Stomach smooth muscle (tissue), 2 donors: ENCODE measurements at regions not wholly inside any gene's neighbourhood (a gene's known extent, or its start where the extent isn't known, plus 50 kb on each side); places are given as distances from the start of the nearest gene placed in this dataset.

Experiments
- H3K27ac ChIP-seq: one replicate; pipeline ENCODE4 v1.7.0; 2013; ENCODE audit warnings: mild to moderate bottlenecking, low read length, inconsistent platforms
- H3K27me3 ChIP-seq, 2 donors: one replicate each; pipeline ENCODE4 v1.7.0; 2013; ENCODE audit warnings: low read length in 2 of 2; ENCODE audit not compliant: insufficient read depth in 2 of 2, control insufficient read depth in 1 of 2
- H3K36me3 ChIP-seq, 2 donors: one replicate each; pipeline ENCODE4 v1.7.0; 2013; ENCODE audit warnings: low read length in 2 of 2; ENCODE audit not compliant: control insufficient read depth in 2 of 2, insufficient read depth in 2 of 2
- H3K4me1 ChIP-seq: one replicate; pipeline ENCODE4 v1.7.0; 2013; ENCODE audit warnings: low read length; ENCODE audit not compliant: control insufficient read depth, insufficient read depth
- H3K4me3 ChIP-seq, 2 donors: one replicate each; pipeline ENCODE4 v1.7.0; 2013; ENCODE audit warnings: low read length in 2 of 2
- H3K9ac ChIP-seq, 2 donors: one replicate each; pipeline ENCODE4 v1.7.0; 2013; ENCODE audit warnings: low read length in 2 of 2, mild to moderate bottlenecking in 1 of 2
- H3K9me3 ChIP-seq, 2 donors: one replicate each; pipeline ENCODE4 v1.7.0; 2013; ENCODE audit warnings: low read length in 2 of 2; ENCODE audit not compliant: control insufficient read depth in 2 of 2
- donor health status: healthy.
- donor health status: Pancreatic carcinoma.

- H3K36me3 ChIP-seq = no peaks in the 10 kb centered on the region
- H3K9ac ChIP-seq = no peak overlapping the region
- H3K27ac ChIP-seq = no peak overlapping the region
- H3K9me3 ChIP-seq = no peaks in the 10 kb centered on the region
- H3K4me3 ChIP-seq = no peak overlapping the region
- peaks cover 0 to 3% of the 10 kb centered on the region in 2 donors for H3K27me3 ChIP-seq
- peaks cover 2% of the 10 kb centered on the region for H3K4me1 ChIP-seq
These were observed 205.2 kb upstream of the CDH5 start for GRCh38 chr16:66161269-66161668.

GRCh38 chr16:66159987-66160386 lies 206.5 kb upstream of the CDH5 start:
- Histone ChIP-seq H3K9ac (no peak overlapping the region), H3K27ac (no peak overlapping the region)

DNA sequence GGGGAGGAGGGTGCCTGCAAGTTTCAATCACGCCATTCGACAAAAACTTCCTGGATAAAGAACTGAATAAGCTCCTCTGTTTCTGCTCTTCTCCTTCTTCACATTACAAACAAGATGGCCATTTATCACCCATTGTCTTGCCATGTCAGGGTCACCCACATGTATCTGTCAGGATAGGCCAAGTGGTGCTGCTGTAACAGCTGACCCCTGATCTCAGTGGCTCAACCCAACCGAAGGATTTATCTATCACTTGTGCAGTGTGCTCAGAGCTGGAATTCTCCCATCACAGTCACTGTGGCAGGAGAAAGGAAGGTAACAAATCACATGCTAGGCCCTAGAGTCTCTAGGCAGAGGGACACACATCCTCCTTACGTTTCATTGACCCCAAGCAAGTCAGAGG lies 210.0 kb upstream of the CDH5 start:
- H3K27ac ChIP-seq = no peak overlapping the region
- H3K36me3 ChIP-seq = no peaks in the 10 kb centered on the region
- H3K4me1 ChIP-seq = peaks cover 6% of the 10 kb centered on the region
- H3K9me3 ChIP-seq = no peaks in the 10 kb centered on the region
- no peaks in the 10 kb centered on the region for H3K27me3 ChIP-seq
- H3K4me3 ChIP-seq = no peak overlapping the region
- no peak overlapping the region for H3K9ac ChIP-seq

More at GRCh38 chr16:66159987-66160386, 206.5 kb upstream of the CDH5 start:
- no peaks in the 10 kb centered on the region for H3K4me1 ChIP-seq
- H3K36me3 ChIP-seq = no peaks in the 10 kb centered on the region
- peaks cover 0 to 3% of the 10 kb centered on the region in 2 donors for H3K27me3 ChIP-seq
- H3K4me3 ChIP-seq = no peak overlapping the region
- H3K9me3 ChIP-seq = no peaks in the 10 kb centered on the region

DNA sequence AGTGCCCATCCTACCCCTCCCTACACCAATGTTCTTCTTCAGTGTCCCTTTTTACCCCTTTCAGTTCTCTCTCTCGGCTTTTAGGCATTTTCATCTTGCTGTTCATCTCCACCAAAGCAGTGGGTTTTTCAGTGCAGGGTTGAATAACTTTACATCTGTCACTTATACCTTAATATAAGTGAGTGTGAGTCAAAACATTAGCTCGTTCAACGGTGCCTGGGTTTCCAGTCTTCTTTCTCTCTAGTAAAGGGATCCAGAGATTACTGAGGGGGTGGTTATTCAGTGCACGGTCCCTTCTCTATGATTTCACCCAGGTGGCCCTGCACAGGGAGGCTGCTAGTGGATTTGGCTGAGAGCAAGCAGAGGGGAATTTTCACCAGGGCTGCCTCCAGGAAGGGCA lies 210.6 kb upstream of the CDH5 start:
- H3K36me3 ChIP-seq = no peaks in the 10 kb centered on the region
- H3K9ac ChIP-seq = no peak overlapping the region
- no peaks in the 10 kb centered on the region for H3K9me3 ChIP-seq
- H3K4me3 ChIP-seq = no peak overlapping the region
- H3K4me1 ChIP-seq = peaks cover 6% of the 10 kb centered on the region
- H3K27ac ChIP-seq = no peak overlapping the region
- no peaks in the 10 kb centered on the region for H3K27me3 ChIP-seq

GRCh38 chr16:66154801-66155200 lies 211.7 kb upstream of the CDH5 start:
- H3K27me3 ChIP-seq = peaks cover 0 to 2% of the 10 kb centered on the region in 2 donors
- H3K9ac ChIP-seq = no peak overlapping the region
- H3K4me3 ChIP-seq = no peak overlapping the region
- peaks cover 10% of the 10 kb centered on the region for H3K4me1 ChIP-seq
- no peaks in the 10 kb centered on the region for H3K36me3 ChIP-seq
- no peak overlapping the region for H3K27ac ChIP-seq
- H3K9me3 ChIP-seq = no peaks in the 10 kb centered on the region

GRCh38 chr16:66152823-66153393 lies 213.6 kb upstream of the CDH5 start:
- Histone ChIP-seq H3K9ac (no peak overlapping the region), H3K4me1 (peaks cover 10% of the 10 kb centered on the region), H3K9me3 (no peaks in the 10 kb centered on the region), H3K36me3 (no peaks in the 10 kb centered on the region), H3K27ac (no peak overlapping the region), H3K4me3 (no peak overlapping the region), H3K27me3 (peaks cover 0 to 2% of the 10 kb centered on the region in 2 donors)

DNA sequence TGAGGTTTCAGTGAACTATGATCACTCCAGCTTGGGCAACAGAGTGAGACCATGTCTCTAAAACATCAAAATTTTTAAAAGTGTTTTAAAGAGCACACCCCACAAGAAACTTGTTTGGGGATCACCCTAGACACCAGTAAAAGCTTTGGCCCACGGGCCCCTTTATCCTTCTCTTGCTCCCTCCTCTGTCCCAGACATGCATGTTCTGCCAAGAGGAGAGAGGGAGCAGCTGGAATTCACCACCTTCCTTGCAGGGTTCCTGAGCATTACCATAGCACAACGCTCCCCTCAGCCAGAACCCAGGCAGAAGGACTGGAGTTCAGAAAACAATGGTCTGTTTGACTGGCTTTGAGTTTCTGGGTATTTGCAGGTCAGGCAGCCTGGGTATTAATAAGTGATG lies 214.3 kb upstream of the CDH5 start:
- H3K27me3 ChIP-seq = peaks cover 0 to 2% of the 10 kb centered on the region in 2 donors
- H3K4me1 ChIP-seq = peaks cover 10% of the 10 kb centered on the region
- H3K9ac ChIP-seq = no peak overlapping the region
- H3K27ac ChIP-seq = no peak overlapping the region
- H3K4me3 ChIP-seq = no peak overlapping the region
- H3K9me3 ChIP-seq = no peaks in the 10 kb centered on the region
- no peaks in the 10 kb centered on the region for H3K36me3 ChIP-seq

DNA sequence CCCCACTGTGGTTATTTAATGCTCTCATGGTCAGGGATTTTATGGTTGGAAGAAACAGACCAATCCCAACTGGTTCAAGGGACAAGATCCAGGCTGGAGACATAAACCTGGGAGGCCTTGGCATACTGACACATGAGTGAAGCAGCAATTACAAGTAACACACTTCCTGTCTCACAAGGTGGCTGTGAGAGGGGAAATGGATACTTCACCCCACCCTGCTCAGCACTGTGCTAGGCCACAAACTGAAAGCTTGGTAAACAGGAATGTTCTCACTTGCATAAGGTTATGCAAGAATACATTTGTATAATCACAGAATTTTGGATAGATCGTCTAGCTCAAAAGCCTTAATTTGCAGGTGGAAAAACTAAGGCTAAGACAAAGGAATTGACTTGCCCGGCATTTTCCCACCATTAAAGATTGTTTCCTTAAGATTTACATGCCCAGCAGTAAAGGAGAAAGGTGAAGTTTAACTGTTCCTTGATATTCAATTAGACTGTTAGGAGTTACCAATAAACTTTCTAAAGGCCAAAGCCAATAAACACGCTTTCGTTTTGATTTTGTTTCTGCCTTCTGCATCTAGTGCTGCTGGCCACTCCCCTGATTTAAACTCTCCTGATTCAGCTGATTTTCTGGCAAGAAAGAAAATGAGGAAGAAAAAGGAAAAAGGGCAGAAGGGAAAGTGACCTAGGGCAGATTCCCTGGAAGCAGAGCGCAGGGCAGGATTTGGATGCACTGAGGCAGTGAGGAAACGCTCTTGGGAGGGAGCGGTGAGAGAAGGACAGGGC lies 215.6 kb upstream of the CDH5 start:
- H3K9me3 ChIP-seq = no peaks in the 10 kb centered on the region
- peaks cover 10% of the 10 kb centered on the region for H3K4me1 ChIP-seq
- no peak overlapping the region for H3K4me3 ChIP-seq
- no peaks in the 10 kb centered on the region for H3K36me3 ChIP-seq
- H3K27ac ChIP-seq = no peak overlapping the region
- H3K27me3 ChIP-seq = peaks cover 0 to 2% of the 10 kb centered on the region in 2 donors
- no peak overlapping the region for H3K9ac ChIP-seq

DNA sequence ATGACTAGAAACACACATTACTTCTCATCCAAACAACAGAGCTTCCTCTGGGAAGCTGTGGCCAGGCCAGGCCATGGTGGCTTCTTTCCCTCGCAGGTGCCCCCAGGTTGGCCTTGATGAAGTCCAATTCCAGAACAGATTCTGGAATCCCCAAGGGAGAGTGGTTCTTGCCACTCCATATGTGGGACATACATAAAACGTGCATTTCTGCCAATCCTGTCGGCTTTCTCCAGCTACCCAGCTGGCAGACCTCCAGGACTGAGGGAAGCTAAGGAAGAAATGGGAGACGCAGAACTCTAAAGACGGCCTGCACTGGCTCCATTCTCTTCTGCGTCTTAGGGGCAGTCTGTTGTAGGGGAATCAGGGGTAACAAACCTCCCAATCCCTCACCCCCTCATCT lies 219.2 kb upstream of the CDH5 start:
- Histone ChIP-seq H3K36me3 (no peaks in the 10 kb centered on the region), H3K4me1 (peaks cover 4% of the 10 kb centered on the region)

DNA sequence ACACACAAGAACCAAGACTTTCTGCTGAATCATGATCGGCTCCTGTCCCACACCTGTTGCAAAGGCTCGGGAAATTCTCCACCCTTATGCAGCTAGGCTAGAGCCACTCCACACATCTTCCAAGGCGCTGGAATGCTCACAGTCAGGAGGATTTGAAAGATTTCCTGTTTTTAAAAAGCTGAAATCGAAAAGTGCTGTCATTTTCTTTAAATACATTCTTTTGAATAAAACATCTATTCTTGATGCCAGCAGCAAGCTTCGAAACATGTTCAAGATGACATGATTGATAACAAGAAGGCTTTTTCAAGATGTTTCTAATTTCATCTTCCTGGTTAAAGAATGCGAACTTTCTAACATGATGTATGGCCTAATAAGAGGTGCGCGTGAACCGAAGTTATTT lies 219.7 kb upstream of the CDH5 start:
- H3K4me1 ChIP-seq = peaks cover 4% of the 10 kb centered on the region
- no peaks in the 10 kb centered on the region for H3K36me3 ChIP-seq
- H3K4me3 ChIP-seq = no peak overlapping the region
- no peak overlapping the region for H3K27ac ChIP-seq
- H3K27me3 ChIP-seq = peaks cover 0 to 2% of the 10 kb centered on the region in 2 donors
- H3K9me3 ChIP-seq = no peaks in the 10 kb centered on the region
- no peak overlapping the region for H3K9ac ChIP-seq

More for the DNA sequence above, 219.2 kb upstream of the CDH5 start:
- Histone ChIP-seq H3K9ac (no peak overlapping the region), H3K4me3 (no peak overlapping the region), H3K27ac (no peak overlapping the region), H3K9me3 (no peaks in the 10 kb centered on the region), H3K27me3 (peaks cover 0 to 2% of the 10 kb centered on the region in 2 donors)

GRCh38 chr16:66144641-66145040 lies 221.8 kb upstream of the CDH5 start:
- Histone ChIP-seq H3K9me3 (no peaks in the 10 kb centered on the region), H3K4me3 (no peak overlapping the region), H3K9ac (no peak overlapping the region), H3K27me3 (no peaks in the 10 kb centered on the region), H3K4me1 (no peaks in the 10 kb centered on the region), H3K27ac (no peak overlapping the region), H3K36me3 (no peaks in the 10 kb centered on the region)
